Duodenal mucosa (tissue), 2 donors: ENCODE measurements at regions not wholly inside any gene's neighbourhood (a gene's known extent, or its start where the extent isn't known, plus 50 kb on each side); places are given as distances from the start of the nearest gene placed in this dataset.
A peak's percentile ranks its signal among the peaks of the same experiment; 100 is the strongest.

Experiments used
- H3K27ac ChIP-seq: one replicate; pipeline ENCODE4 v1.7.0; 2013; ENCODE audit warnings: low read depth, low read length
- H3K27me3 ChIP-seq, 2 donors: one replicate each; pipeline ENCODE4 v1.7.0; 2013; ENCODE audit warnings: low read length in 2 of 2, control low read depth in 1 of 2; ENCODE audit not compliant: insufficient read depth in 2 of 2, control insufficient read depth in 1 of 2
- H3K36me3 ChIP-seq, 2 donors: one replicate each; pipeline ENCODE4 v1.7.0; 2013; ENCODE audit warnings: low read length in 2 of 2, control low read depth in 1 of 2; ENCODE audit not compliant: insufficient read depth in 2 of 2, control insufficient read depth in 1 of 2
- H3K4me1 ChIP-seq, 2 donors: one replicate each; pipeline ENCODE4 v1.7.0; 2013; ENCODE audit warnings: low read length in 2 of 2, control low read depth in 1 of 2; ENCODE audit not compliant: insufficient read depth in 2 of 2, control insufficient read depth in 1 of 2
- H3K4me3 ChIP-seq, 2 donors: one replicate each; pipeline ENCODE4 v1.7.0; 2013; ENCODE audit warnings: low read length in 2 of 2, low read depth in 1 of 2
- H3K9ac ChIP-seq, 2 donors: one replicate each; pipeline ENCODE4 v1.7.0; 2013; ENCODE audit warnings: low read length in 2 of 2, low read depth in 1 of 2
- H3K9me3 ChIP-seq, 2 donors: one replicate each; pipeline ENCODE4 v1.7.0; 2013; ENCODE audit warnings: low read length in 2 of 2, control low read depth in 1 of 2; ENCODE audit not compliant: control insufficient read depth in 1 of 2

- no peaks in the 10 kb centered on the region for H3K9me3 ChIP-seq
- H3K9ac ChIP-seq = no peak overlapping the region
- no peak overlapping the region for H3K4me3 ChIP-seq
- no peaks in the 10 kb centered on the region for H3K27me3 ChIP-seq
- no peak overlapping the region for H3K27ac ChIP-seq
- H3K4me1 ChIP-seq = peaks cover 33 to 34% of the 10 kb centered on the region in 2 donors
- no peaks in the 10 kb centered on the region for H3K36me3 ChIP-seq
Measured at GRCh38 chr15:101124731-101125451, 127.0 kb downstream of the CHSY1 start.

- H3K27me3 ChIP-seq = no peaks in the 10 kb centered on the region
- H3K4me3 ChIP-seq = no peak overlapping the region
- no peaks in the 10 kb centered on the region for H3K9me3 ChIP-seq
- no peaks in the 10 kb centered on the region for H3K36me3 ChIP-seq
- H3K27ac ChIP-seq = no peak overlapping the region
- H3K4me1 ChIP-seq = peaks cover 30 to 32% of the 10 kb centered on the region in 2 donors
- no peak overlapping the region for H3K9ac ChIP-seq
Measured at GRCh38 chr15:101123222-101123910, 128.5 kb downstream of the CHSY1 start.

GRCh38 chr15:101122806-101123205 lies 129.0 kb downstream of the CHSY1 start:
- Histone ChIP-seq H3K9me3 (no peaks in the 10 kb centered on the region), H3K27me3 (no peaks in the 10 kb centered on the region), H3K4me1 (peaks cover 25 to 28% of the 10 kb centered on the region in 2 donors), H3K9ac (no peak overlapping the region), H3K27ac (no peak overlapping the region), H3K36me3 (no peaks in the 10 kb centered on the region), H3K4me3 (no peak overlapping the region)

- Histone ChIP-seq H3K9ac (peak overlapping the region; percentile 5 to 10), H3K9me3 (no peaks in the 10 kb centered on the region), H3K27me3 (no peaks in the 10 kb centered on the region), H3K36me3 (no peaks in the 10 kb centered on the region), H3K4me3 (no peak overlapping the region), H3K27ac (peak overlapping the region; percentile 36), H3K4me1 (peaks cover 20 to 22% of the 10 kb centered on the region in 2 donors)
Measured at GRCh38 chr15:101122266-101122665, 129.6 kb downstream of the CHSY1 start.

- peak overlapping the region; percentile 36 for H3K27ac ChIP-seq
- peak overlapping the region; percentile 5 to 10 for H3K9ac ChIP-seq
- H3K9me3 ChIP-seq = no peaks in the 10 kb centered on the region
- no peaks in the 10 kb centered on the region for H3K27me3 ChIP-seq
- H3K36me3 ChIP-seq = no peaks in the 10 kb centered on the region
- peak overlapping the region; percentile 8 to 52 for H3K4me3 ChIP-seq
- peaks cover 16 to 18% of the 10 kb centered on the region in 2 donors for H3K4me1 ChIP-seq
Measured at GRCh38 chr15:101121511-101122090, 130.2 kb downstream of the CHSY1 start.

- Histone ChIP-seq H3K27me3 (no peaks in the 10 kb centered on the region), H3K9me3 (no peaks in the 10 kb centered on the region), H3K9ac (no peak overlapping the region), H3K4me1 (peaks cover 16 to 18% of the 10 kb centered on the region in 2 donors), H3K27ac (no peak overlapping the region), H3K4me3 (peak overlapping the region in 1 of 2 donors; percentile 52), H3K36me3 (no peaks in the 10 kb centered on the region)
Measured at GRCh38 chr15:101120987-101121386, 130.9 kb downstream of the CHSY1 start.

GRCh38 chr15:101120473-101120872 lies 131.4 kb downstream of the CHSY1 start:
- Histone ChIP-seq H3K4me1 (peaks cover 18 to 19% of the 10 kb centered on the region in 2 donors), H3K9me3 (no peaks in the 10 kb centered on the region), H3K27me3 (no peaks in the 10 kb centered on the region), H3K9ac (no peak overlapping the region), H3K27ac (no peak overlapping the region), H3K4me3 (no peak overlapping the region), H3K36me3 (no peaks in the 10 kb centered on the region)
